GM21786 (cell line): ENCODE measurements at regions not wholly inside any gene's neighbourhood (a gene's known extent, or its start where the extent isn't known, plus 50 kb on each side); places are given as distances from the start of the nearest gene placed in this dataset.

Source experiments
- ATAC-seq: cut with Tn5 transposase; IDR thresholded peaks from one replicate; pipeline ENCODE4 v1.9.1; 2021; ENCODE audit not compliant: unreplicated experiment

DNA sequence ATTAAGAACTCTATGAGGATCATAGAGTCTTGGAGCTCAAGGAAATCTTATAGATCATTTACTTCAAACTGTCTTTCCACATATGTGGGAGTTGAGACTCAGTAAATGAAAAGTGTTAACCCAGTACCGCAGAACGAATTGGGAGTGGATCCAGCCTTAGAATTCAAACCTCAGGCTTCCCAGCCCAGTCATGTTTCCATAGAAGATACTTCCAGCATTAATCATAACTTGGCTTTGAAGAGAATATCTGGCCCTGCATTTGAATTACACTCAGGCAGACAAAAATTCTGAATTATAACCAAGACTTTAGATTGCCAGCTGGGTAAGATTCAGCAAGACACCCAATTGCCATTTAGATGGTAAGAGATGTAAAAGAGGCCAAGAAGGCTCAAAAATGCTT lies 972.0 kb downstream of the TUSC7 start:
- ATAC-seq: no peak

DNA sequence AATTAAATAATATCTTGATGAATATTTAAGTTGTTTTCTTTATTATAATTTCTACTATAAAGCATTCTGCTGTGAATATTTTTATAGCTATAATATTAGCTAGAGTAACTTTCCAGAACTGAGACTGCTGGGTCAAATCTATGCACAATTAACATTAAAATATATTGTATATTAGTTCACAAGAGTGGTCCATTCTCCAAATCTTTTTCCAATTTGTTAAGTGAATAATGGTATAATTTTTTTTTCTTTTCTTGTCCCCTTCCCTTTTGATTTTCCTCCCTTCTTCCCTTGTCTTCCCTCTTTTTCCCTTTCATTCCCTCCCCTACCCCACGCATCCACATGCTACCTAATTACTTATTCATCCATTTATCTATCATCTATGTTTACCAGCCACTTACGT lies 977.5 kb downstream of the TUSC7 start:
- ATAC-seq: no peak

DNA sequence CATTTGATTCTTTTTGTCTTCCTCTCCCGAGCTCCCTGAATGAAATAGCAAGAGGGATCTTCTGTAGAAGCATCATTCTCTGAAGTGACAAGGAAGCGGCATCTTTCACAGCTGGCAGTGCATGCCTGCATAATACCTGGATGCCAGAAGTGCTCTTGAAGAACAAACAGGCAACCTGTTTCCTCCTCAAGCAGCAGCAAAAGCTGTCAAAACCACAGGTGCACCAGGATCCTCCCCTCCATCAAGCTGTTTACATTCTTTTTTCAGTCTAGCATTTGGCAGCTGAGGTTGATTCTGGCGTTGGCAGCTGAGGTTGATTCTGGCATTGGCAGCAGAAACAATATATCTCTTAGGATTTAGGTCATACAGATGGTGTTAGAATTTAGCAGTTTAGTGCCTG lies 979.0 kb downstream of the TUSC7 start:
- ATAC-seq: no peak

DNA sequence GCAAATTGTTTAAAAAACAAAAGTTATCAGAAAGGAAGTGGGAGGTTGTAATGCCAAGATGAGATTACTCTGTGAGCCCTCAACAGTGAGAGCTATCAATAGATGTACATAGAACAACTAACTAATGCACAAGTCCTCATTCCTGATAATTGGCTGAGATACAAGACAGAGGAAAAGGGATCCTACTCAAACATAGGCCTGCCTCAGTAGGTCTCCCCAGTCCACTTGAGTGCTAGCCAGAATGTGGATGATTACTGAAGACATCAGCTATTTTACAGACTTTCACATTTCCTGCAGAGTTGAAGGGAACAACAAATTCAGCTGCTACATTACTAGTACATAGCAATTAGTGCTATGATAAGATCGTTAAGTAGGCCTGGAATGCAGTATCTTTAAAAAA lies 981.9 kb downstream of the TUSC7 start:
- no peak for ATAC-seq

DNA sequence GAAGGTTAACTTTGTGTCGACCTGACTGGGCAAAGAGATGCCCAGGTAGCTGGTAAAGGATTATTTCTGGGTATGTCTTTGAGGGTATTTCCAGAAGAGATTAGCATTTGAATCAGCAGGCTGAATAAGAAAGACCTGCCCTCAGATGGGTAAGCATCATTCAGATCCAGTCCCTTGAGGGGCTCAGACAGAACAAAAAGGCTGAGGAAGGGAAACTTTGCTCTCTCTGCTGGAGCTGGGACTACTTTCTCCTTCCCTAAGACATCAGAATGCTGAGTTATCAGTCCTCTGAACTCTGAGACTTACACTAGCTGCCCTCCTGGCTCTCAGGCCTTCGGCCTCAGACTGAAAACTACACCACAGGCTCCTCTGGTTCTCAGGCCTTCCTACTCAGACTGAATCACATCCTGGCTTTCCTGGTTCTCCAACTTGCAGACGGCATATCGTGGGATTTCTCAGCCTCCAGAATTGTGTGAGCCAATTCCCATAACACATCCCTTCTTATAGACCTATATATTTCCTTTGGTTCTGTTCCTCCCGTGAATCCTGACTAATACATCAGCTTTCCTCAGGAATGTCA lies 982.9 kb downstream of the TUSC7 start:
- no peak for ATAC-seq

DNA sequence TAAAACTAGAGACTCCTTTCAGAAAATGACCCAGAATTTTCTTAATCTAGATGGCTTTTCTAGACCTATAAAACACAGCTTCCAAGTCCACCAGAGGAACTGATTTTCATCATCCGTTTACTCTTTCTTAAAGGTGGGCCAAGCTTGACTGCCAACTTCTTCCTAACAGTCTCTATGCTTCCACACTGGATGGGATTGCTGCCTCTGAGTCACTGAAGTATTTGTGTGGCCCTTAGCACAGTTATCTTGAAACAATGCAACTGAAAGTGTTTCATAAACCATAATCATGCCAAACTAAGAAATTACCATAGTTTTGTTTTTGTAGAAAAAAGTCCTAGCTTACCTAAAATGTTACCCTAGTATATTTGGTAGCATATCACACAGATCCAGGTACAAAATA lies 985.7 kb downstream of the TUSC7 start:
- no peak for ATAC-seq

DNA sequence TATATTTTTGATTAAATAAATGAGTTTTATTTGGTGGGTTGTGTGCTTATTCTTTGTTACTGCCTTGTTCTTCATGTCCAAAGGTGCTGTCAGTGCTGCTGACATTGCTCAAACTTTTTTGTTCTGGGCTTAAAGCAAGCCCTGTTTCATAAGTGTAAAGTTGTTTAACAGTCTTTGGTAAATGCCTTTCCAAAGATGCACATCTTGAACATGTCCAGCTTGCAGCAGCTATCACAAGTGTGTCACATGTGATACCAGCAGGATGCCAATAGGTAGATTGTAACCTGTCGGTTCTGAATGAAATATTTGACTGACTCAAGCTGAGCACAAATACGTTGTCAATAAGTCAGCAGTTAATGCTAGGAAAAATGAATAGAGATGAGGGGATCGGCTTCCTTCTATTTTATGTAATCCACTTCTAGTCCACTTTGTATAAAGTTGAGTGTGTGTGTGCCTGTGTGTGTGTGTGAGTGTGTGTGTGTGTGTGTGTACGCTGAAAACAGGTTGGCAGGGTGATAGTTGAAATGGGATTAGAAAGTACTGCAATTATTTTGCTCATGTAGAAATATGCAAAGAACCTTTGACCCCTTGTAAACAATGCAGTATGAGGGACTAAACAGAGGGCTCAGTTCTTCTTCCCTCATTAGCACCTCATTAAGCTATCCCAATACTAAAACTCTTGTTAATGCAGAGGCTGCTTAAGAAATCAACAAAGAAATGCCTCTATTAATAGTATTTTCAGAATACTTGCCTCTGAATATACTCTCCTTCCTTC lies 986.5 kb downstream of the TUSC7 start:
- ATAC-seq: no peak

DNA sequence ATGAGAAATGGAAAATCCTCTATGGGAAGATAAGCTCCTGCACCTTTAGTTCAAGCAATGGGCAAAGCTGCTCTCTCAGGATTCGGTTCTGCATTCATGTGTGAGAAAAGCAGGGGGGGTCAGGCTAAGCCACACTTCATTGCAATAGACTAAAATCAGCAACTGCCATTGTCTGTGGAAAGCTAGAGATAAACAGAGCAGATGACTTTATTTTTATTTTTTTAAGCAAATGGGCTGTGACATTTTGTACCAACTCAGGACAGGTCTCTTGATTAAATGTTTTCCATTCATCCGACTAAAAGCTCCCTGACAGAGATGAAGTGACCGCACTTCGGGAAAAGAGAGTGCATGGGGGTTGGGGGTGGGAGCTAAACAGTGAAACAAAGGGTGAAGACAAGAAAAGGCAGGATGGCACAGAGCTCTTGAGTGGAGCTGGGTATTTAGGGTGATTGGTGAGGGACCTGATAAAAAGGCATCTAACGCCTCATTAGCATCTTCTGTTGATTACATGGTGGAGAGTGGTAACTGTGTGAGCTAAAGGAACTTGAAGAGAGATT lies 987.4 kb downstream of the TUSC7 start:
- ATAC-seq: no peak

DNA sequence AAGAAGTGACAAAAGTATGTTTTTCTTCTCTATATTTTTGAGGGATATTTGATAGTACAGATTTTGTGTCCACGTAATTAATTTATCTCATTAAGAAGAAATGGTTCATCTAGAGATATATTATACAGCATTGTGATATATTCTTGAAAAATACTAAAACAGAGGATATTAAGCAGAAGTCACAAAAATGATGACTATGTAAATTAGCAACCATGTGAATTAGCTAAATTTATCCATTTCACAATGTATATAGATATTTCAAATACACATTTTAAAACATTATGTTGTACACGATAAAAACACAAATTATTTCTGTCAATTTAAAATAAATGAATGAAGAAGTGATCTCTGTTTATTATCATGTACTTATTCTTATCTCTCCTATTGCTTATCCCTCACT lies 989.5 kb downstream of the TUSC7 start:
- no peak for ATAC-seq

DNA sequence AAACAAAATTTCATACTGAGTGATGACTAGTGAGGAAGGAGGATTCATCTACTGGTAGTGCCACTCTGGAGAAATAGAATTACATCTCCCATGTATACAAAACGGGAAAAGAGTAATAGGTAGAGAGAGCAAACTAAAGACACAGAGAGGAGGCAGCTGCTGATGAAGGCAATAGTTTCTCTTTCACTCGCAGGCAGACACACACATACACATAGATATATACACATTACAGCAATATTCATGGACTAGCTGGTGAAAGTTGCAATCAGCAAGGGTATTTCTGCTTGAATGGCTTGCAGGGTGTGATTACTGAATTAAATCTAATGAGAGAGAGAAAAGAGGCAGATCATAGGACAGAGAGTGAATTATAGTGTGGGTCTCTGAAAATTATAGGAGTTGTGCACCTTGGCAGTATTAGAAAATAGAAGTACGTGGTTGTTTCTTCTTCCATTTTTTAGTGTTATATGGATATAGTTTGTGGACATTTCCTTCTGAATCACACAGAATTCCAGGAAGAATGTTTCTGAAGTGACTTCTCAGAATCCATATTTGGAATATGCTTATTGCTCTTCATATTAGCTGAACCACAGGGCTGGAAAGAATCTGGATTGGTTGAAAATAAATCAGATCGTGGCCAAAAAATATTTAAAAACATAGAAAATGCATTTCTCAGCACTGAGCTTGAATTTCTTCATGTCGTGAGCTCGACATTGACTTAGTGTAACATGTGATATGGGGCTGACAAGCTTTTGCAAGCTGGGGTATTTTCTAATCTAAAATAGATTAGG lies 991.2 kb downstream of the TUSC7 start:
- ATAC-seq: no peak

DNA sequence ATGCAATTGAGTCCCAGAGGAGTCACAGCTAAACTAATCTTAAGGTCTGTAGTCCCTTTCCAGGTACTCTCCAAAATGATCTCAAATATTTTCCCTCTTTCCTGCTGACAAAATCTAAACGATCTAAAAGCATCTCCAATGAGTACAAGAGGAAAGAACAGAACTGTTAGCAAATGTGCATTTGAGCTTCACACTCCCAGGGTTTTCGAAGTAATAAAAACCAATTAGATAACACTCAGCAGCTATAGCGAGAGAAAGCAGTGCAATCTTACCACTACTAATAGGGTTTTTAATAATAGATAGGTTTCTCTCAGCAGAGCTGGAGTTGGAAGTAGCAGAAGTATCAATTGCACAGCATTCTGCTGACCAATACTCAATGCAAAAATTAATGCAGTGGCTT lies 995.4 kb downstream of the TUSC7 start:
- ATAC-seq: no peak

DNA sequence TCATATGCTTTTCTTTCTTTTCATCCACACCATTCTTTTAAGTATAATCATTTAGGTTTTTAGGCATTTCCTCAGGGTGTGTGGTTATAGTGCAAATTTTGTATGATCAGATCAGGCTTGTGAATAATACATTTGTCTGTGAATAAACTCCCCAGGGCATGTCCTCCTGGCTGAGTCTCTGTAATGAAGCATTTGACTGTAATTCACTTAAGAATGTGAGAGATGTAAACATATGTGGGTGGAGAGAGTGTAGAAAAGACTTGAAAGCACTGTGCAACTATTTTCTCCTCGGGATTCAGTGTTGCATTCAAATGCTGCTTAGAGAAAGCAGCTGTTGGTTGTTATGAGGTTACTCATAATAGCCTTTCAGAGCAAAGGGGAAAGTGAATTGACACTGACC lies 996.5 kb downstream of the TUSC7 start:
- ATAC-seq: no peak

DNA sequence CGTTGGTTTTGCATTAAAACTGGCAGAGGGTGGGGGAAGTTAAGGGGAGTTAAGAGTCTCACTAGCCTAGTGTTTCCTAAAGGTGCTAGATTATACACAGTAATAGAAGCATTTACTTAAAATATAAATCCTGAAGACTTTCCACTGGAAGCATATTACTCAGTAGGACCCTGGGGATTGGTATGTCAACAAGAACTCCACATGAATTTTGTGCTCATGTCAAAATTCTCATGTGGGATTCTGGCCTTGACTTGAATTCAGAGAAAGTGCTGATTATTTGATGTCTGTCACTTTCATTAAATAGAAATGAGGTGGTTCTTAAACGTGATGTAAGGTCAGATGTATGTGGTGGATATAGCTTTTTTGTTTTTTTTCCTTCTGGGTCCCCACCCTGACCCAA lies 997.2 kb downstream of the TUSC7 start:
- no peak for ATAC-seq

DNA sequence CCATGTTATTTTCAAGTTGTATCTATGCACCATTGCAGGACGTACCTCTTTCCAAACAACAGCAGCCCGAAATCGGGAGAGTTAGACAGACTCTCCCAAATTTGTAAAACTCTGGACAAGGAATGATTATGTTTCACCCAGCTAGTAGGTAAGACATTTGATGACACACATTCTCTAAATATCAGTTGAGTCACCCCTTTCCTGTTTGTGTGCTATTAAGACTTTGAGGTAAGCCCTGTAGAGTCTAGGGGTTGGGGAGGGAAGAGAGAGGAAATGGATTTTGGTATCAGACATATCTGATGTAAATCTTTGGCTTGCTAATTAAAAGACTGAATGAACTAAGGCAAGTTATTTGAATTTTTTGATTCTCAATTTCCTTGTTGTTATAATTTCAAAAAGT lies 999.0 kb downstream of the TUSC7 start:
- no peak for ATAC-seq

DNA sequence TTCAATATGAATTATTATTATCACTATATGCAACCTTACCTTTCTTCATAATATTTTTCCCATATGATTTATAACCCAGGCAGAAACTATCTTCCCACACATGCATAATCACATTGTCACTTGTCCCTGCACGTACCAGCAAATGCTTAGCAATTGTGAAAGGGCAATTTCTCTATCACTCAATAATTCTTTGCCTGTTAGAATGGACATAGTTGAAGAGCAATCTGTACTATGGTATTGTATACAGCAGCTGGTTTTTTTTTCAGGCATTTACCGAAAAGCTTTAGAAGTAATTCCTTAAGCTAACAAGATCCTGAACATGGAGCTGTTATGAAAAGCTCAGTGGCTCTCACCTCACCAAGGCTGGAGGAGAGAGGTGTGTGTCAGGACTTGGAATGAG lies 999.5 kb downstream of the TUSC7 start:
- no peak for ATAC-seq

DNA sequence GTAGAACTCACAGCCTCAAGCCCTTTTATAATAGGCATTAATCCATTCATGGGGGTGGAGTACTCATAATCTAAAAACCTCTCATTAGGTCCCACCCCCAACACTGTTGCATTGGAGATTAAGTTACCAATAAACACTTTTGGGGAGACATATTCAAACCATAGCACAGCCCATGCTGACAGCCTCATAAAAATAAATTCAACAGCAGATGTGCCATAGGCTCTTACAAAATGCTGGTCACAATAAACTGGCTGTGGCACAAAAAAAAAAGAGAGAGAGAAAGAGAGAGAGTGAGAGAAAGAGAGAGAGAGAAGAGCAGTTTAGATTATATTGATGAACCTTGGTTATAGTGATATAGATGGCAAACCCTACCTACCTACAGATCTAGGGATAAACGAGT lies 1000.9 kb downstream of the TUSC7 start:
- no peak for ATAC-seq

DNA sequence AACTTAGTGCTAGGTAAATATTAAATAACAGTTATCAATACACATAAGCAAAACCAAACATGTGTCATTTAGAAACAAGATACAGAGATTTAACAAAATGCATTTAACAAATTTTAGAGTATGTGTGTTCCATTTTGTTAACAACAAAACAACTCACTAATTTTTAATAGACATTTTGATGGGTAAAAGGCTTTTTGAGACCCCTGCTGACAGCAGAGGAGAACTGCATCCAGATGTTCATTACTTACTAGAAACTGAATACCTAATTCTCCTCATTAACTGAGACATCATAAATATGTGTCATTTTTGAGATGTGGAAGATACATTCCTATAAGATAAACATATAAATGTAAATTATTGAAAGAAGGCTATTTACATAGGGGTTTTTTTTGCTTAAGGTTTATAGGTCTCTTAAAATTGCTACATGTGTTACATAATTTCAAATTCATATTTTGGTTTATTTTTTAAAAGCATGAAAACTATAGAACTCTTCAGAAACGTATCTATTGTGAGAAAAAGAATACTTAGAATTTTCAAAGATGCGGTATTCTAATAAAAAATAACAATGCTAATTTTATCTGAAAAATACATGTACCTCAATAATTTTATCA lies 1009.8 kb downstream of the TUSC7 start:
- ATAC-seq: peak; percentile 51

DNA sequence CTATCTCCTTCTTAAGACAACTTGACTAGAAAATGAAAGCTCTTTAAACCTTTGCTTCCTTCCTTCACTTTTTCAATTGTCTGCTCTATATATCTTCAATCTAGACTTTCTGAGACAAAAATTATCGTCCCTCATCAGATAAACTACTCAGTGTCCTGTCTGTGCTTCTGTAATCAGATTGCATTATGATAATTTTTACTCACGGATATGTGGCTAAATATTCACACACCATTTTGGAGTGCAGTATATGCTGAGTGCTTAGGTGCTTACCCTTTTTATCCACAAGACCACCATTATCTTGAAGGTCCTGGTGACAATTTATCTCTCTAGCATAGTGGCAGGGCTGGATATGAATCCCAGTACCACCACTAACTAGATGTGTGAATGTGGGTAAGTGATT lies 1012.3 kb downstream of the TUSC7 start:
- ATAC-seq: no peak

DNA sequence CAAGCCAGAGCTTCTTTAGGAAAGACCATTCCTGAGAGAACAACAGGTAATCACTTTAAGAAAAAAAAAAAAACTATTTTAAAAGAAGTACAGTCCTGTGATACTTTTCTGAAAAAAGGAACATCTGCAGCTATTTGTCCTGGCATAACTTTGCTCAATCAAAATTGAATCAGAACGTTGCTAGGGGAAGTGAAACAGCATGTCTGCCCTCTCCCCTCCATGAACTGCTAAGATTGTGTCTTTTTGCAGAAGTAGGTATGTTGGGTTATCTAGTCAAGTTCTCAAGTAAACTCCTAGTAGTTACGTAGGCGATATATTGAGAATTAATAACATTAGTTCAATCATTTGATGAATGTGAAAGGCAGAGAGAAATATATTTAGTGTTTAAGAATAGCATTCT lies 1013.3 kb downstream of the TUSC7 start:
- ATAC-seq: no peak

DNA sequence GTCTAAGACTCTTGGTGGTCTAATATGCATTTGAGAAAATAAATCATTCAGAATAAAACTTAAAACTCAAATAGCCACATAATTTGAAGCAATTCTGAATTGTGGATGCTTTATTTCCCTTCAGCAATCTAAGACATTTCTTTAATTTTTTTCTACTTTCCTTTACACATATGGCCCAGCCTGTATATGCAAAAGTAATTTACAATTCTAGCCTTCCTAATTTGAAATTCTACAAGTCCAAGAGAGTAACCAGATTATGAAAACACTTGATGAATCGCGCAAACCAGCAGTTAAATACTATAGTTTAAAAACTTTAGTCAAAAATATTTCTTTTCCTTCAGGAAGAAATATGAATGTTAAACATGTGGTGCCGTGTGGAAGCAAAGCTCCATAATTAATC lies 1014.2 kb downstream of the TUSC7 start:
- ATAC-seq: no peak

DNA sequence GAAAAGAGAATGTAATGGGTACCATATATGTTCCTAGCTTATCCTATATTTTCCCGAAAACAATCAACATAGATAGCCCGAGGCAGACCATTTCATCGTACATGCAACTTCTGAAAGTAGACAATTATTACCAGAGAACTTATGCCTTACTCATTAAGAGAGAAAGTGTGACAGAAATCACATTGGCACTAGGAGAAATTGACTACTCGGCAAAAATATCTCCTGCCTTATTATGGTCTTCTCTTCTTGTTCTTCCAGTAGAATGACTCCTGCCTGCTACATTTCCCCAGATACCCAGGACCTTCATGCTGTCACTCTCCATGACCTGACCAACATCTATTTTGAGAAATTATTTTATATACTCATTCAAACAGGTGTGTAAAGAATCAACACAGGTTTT lies 1015.7 kb downstream of the TUSC7 start:
- ATAC-seq: no peak

DNA sequence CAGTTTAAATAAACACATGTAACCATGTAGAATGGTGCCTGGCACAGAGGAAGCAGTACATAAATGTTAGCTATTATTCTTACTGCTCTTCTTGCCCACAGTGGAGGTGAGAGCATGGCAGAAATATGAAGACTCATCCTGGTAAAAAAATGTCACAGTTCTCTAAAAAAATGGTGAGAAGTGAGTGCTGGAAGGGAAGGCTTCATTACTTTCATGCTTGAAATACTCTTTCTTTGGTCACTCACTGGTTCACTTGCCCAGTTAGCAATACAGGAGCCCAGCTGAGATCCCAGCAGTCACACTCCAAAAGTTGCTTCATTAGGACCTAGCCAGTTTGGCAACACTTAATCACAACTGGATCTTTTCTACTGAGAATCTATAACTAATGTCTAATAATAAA lies 1017.2 kb downstream of the TUSC7 start:
- ATAC-seq: no peak
